ENCODE measurements at regions not wholly inside any gene's neighbourhood (a gene's known extent, or its start where the extent isn't known, plus 50 kb on each side); places are given as distances from the start of the nearest gene placed in this dataset.
"Not testable (repeated sequence)": the region's sequence is repeated elsewhere in the genome, so short reads cannot be mapped to it uniquely, and the experiment has no call there.

GRCh38 chr11:96520939-96521338, 131.1 kb downstream of the JRKL start:
- DNase-seq (ENCODE audit: low spot score), result no peak

- no peak for DNase-seq (ENCODE audit: low spot score)
Observed at GRCh38 chr11:96523656-96524055, 133.8 kb downstream of the JRKL start.

DNA sequence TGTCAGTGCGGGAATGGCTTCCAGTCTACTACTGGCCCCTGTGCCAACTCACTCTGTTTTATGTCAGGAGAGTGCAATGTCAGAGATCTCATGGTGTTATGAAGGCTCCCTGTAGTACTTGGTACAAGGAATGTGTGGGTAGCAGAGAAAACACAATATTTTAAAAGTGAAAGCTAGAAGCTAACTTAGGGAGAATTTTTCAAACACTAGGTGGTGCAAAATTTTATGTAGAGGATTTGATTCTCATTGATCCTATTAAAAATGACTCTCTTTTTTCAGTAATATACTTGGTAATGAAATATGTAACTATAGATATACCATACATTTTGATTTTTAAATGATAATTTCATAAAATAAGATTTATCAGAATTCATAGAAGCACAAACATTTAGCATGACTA, 134.7 kb downstream of the JRKL start:
- DNase-seq (ENCODE audit: low spot score), result no peak

DNA sequence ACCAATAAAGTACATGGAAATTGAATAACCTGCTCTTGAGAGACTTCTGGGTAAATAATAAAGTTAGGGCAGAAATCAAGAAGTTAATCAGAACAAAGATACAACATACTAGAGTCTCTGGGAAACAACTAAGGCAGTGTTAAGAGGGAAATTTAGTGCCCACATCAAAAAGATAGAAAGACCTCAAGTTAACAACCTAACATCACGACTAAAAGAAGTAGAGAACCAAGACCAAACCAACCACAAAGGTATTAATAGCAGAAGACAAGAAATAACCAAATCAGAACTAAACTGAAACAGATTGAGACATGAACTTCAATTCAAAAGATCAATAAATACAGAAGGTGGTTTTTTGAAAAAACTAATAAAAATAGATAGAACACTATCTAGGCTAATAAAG, 140.7 kb downstream of the JRKL start:
- no peak for DNase-seq (ENCODE audit: low spot score)

- DNase-seq (ENCODE audit: low spot score), result no peak
Observed at GRCh38 chr11:96538104-96538503, 148.3 kb downstream of the JRKL start.

DNA sequence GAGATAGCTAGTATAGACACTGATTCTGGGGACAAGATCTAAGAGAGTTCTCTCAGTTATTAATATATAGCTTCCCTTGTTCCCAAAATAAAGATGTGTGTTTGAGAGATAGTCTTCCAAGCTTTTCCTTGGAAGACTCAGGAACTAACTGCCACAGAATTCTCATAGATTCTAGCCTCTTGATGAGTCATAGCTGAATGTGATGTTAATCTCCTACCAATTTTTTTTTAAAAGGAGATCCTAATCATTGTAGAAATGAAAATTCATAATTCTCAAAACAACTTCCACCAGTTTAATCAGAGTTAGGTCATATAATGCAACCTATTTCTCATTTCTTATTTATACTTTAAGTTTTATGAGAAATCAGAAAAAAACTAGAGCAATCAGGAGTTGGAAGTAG, 148.8 kb downstream of the JRKL start:
- no peak for DNase-seq (ENCODE audit: low spot score)

DNA sequence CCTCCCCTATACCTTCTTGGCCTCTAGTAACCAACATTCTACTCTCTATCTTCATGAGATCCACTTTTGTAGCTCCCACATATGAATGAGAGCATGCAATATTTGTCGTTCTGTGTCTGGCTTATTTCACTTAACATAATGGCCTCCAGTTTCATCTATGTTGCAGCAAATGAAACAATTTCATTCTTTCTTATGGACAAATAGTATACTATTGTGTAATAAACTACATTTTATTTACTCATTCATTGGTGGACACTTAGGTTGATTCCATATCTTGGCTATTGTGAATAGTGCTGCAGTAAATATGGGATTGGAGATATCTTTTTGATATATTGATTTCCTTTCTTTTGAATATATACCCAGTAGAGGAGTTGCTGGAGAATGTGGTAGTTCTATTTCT, 151.1 kb downstream of the JRKL start:
- no peak for DNase-seq (ENCODE audit: low spot score)

DNA sequence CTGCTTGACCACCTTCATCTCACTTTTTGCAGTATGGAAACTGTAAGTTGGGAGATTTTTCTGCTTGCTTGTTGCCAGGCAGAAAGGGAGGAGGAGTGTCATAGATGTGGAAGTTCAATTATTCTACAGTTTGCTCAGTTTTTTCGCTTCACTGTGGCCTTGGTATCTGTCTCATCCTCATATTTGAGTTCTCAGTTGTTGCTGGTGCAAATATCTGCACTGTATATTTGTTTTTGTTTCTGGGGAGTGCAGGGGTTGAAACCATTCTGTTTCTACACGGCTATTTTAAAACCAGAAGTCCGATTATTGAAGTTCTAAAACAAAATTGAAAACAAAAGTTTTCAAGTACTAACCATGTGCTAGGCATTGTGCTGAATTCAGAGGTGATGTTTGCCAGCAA, 153.4 kb downstream of the JRKL start:
- DNase-seq (ENCODE audit: low spot score), result no peak

DNA sequence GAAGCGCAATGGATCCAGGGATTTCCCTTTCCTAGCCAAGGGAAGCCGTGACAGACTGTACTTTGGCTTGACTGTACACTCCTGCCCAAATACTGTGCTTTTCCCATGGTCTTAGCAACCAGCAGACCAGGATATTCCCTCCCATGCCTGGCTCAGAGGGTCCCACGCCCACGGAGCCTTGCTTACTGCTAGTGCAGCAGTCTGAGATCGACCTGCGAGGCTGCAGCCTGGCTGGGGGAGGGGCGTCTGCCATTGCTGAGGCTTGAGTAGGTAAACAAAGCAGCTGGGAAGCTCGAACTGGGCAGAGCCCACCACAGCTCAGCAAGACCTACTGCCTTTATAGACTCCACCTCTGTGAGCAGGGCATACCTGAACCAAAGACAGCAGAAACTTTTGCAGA, 155.4 kb downstream of the JRKL start:
- not testable (repeated sequence) for DNase-seq (ENCODE audit: low spot score)

- DNase-seq (ENCODE audit: low spot score), result no peak
Observed at GRCh38 chr11:96551136-96551535, 161.3 kb downstream of the JRKL start.

DNA sequence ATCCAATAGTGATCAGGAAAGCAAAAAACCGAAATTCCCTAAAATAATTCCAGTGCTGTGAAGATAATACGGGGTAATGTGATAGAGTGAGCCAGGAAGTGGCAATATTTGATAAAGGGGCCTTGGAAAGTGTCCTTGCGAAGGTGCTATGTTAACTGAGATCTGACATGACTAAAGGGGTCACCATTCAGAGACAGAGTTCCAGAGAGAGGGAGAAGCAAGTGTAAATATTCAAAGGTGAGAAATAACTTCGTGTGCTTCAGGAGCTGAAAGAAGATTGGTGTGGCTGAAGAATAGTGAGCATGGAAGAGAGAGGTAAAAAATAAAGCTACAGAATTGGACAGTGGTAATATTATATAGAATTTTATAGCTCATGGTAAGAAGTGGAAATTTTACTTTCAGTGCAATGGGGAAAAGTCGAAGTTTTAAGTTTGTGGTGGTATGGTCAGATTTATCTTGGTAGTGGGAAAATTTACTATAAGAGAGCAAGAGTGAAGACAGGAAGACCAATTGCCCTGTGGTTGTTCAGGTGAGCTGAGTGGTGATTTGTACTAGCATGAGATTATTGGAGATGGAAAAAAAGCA, 164.5 kb downstream of the JRKL start:
- DNase-seq (ENCODE audit: low spot score), result no peak

DNA sequence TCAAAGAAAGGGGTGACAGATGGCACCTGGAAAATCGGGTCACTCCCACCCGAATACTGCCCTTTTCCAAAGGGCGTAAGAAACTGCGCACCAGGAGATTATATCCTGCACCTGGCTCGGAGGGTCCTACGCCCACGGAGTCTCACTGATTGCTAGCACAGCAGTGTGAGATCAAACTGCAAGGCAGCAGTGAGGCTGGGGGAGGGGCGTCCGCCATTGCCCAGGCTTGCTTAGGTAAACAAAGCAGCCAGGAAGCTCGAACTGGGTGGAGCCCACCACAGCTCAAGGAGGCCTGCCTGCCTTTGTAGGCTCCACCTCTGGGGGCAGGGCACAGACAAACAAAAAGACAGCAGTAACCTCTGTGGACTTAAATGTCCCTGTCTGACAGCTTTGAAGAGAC, 166.0 kb downstream of the JRKL start:
- not testable (repeated sequence) for DNase-seq (ENCODE audit: low spot score)

GRCh38 chr11:96560727-96561126, 170.9 kb downstream of the JRKL start:
- not testable (repeated sequence) for DNase-seq (ENCODE audit: low spot score)

DNA sequence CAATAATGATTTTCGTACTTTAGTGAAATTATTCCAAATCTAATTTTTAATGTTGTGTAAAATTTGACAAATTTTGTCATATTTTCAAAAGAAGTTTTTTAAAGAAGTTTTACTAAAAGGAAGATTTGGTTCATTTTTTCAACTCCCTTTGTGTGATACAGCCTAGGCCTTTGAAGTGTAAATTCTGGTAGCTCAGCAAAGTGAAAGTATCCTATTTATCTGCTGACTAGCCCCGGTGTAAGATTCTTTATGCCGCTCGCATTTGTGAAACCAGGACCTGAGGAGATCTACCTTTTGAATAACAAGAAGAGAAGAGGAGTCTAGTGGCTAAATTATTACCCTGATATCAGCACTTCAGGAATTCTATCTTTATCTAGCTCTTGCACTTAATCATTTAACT, 177.4 kb downstream of the JRKL start:
- DNase-seq (ENCODE audit: low spot score), result no peak

GRCh38 chr11:96567667-96568066, 177.9 kb downstream of the JRKL start:
- no peak for DNase-seq (ENCODE audit: low spot score)

DNA sequence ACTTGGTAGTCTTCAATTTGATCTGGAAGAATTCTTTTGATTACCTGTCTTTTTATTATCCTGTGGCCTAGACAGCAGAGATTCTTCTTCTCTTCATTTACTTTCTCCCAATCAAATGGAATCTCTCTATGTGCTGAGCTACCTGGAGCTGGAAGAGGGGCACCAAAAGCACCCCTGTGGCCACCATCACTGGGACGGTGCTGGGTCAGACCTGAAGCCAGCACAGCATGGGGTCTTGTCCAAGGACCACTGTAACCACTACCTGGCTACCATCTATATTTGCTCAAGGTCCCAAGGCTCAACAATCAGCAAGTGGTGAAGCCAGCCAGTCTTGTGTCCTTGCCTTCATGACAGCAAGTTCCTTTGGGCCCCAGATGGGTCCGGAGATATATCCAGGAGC, 186.6 kb downstream of the JRKL start:
- no peak for DNase-seq (ENCODE audit: low spot score)

DNA sequence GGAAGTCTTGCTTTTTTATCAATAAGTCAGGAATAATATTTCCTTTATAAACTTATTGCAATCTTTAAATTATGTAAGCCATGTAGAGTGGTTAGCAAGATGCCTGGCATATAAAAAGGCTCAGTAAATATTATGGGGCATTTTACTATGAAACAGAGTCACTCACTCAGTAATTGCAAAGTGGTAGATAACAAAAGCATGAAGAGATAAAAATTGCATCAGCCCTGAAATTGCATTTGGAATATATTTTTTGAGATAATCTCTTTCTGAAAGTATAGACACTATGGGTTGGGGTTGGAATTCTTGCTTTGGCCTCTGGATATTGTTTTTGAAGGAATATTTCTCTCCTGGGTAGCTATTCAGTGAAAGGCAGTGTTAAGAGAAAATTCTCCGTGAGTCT, 188.6 kb downstream of the JRKL start:
- DNase-seq (ENCODE audit: low spot score), result no peak

DNA sequence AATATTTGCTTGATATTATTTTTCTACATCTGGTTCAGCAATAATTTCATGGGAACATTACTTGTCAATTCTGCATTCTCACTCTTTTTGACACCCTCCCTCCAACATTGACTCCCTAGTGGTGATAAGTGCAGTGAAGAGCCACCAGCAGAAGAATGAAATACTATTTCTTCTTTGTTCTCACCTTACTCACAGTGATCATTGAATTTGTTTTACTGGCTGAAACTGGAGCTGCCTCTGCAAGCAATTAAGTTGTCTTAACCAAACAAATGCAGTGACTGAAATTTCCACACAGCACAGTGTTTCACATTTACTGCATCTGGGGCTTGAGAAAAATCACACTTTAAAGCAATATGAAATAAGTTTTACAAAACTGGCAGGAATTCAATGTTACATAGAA, 189.8 kb downstream of the JRKL start:
- DNase-seq (ENCODE audit: low spot score), result no peak

DNA sequence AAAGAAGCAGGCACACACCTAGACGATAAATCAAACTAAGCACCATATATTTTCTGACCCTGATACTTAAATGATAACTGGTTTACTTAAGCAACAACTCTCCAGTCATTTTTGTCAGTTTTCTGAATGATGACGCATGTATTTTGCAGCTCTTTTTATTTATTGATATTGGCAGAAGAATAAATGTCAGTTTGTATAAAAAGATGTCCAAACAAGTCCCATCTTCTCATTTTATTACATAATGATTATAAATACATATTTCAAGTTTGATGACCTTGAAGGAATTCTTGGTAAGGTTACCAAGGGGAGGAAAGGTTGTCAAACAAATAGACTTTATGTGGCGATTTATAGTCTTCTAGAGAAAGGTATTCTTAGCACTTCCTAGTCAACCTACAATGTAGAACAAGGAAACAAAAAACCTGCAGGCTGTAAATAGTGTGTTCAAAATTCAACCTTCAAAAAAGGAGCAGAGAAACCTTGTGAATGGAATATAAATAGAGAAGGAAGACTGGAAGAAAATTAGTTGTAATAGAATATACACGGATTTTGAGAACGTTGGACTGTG, 190.7 kb downstream of the JRKL start:
- no peak for DNase-seq (ENCODE audit: low spot score)

DNA sequence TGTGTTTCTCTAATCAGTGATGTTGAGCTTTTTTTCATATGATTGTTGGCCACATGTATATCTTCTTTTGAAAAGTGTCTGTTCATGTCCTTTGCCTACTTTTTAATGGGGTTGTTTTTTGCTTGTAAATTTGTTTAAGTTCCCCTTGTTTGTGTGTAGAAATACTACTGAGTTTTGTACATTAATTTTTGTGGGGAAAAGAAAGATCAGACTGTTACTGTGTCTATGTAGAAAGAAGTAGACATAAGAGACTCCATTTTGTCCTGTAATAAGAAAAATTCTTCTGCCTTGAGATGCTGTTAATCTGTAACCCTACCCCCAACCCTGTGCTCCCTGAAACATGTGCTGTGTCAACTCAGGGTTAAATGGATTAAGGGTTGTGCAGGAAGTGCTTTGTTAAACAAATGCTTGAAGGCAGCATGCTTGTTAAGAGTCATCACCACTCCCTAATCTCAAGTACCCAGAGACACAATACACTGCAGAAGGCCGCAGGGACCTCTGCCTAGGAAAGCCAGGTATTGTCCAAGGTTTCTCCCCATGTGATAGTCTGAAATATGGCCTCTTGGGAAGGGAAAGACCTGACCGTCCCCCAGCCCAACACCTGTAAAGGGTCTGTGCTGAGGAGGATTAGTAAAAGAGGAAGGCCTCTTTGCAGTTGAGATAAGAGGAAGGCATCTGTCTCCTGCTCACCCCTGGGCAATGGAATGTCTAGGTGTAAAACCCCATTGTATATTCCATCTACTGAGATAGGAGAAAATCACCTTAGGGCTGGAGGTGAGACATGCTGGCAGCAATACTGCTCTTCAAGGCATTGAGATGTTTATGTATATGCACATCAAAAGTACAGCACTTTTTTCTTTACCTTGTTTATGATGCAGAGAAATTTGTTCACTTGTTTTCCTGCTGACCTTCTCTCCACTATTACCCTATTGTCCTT, 196.4 kb downstream of the JRKL start:
- not testable (repeated sequence) for DNase-seq (ENCODE audit: low spot score)

DNA sequence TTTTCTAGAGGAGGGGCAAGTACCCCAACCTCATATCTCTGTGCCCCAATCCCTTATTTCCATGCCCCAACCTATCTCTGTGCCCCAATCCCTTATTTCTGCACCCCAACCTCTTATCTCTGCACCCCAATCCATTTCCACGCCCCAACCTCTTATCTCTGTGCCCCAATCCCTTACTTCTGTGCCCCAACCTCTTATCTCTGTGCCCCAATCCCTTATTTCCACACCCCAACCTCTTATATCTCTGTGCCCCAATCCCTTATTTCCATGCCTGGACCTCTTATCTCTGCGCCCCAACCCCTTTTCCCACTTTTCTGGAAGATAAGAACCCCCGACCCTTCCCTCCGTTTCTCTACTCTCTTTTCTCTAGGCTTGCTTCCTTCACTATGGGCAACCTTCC, 199.0 kb downstream of the JRKL start:
- DNase-seq (ENCODE audit: low spot score), result not testable (repeated sequence)

DNA sequence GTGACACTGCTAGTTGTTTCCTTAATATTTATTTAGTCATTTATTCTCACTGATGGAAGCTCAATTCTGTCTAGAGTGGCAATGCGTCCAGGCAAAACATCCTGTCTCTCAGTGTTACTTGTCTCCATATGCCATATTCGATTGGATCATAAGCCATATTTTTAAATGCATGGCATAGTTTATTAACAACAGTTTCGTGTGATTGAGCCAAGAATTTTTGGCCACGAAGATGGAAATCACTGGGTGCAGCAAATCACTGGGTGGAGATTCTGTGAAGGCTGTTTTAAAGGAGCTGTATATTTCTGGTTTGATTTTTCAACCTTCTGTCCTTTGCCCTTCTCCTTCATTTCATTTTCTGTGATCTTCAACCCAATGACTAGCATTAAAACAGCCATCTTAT, 205.2 kb downstream of the JRKL start:
- DNase-seq (ENCODE audit: low spot score), result no peak

- DNase-seq (ENCODE audit: low spot score), result no peak
Observed at GRCh38 chr11:96607864-96608558, 218.2 kb downstream of the JRKL start.

All from germinal center (tissue), 1 donor.